OCI-LY1 (cell line): ENCODE measurements at regions not wholly inside any gene's neighbourhood (a gene's known extent, or its start where the extent isn't known, plus 50 kb on each side); places are given as distances from the start of the nearest gene placed in this dataset.

Source experiments
- H2AFZ ChIP-seq: fragments of 200-600 bp; sonication (generic), shearing (Covaris generic); 2 replicates; pipeline ENCODE4 v1.6.0; 2014; ENCODE audit warnings: antibody characterized with exemption, mild to moderate bottlenecking, low read length
- H3F3A ChIP-seq: fragments of 200-600 bp; sonication (generic), shearing (Covaris generic); 2 replicates; pipeline ENCODE4 v1.6.0; 2014; ENCODE audit warnings: mild to moderate bottlenecking, antibody characterized with exemption, low read length, moderate library complexity; ENCODE audit not compliant: insufficient read depth
- H3K27ac ChIP-seq: fragments of 200-600 bp; sonication (generic); 2 replicates; pipeline ENCODE4 v1.5.1; 2014; ENCODE audit warnings: low read length, mixed run types, mild to moderate bottlenecking, low read depth; ENCODE audit not compliant: poor library complexity, severe bottlenecking
- H3K27me3 ChIP-seq: fragments of 200-600 bp; sonication (generic); 2 replicates; pipeline ENCODE4 v1.6.0; 2014; ENCODE audit warnings: antibody characterized with exemption, mild to moderate bottlenecking, low read length, moderate library complexity; ENCODE audit not compliant: insufficient read depth
- H3K36me3 ChIP-seq: fragments of 200-600 bp; sonication (generic); 2 replicates; pipeline ENCODE4 v1.6.1; 2014; ENCODE audit warnings: mild to moderate bottlenecking, antibody characterized with exemption, low read length, moderate library complexity, mixed read lengths; ENCODE audit not compliant: insufficient read depth
- H3K4me1 ChIP-seq: fragments of 200-600 bp; sonication (generic); 2 replicates; pipeline ENCODE4 v1.5.1; 2014; ENCODE audit warnings: mild to moderate bottlenecking, low read length, moderate library complexity; ENCODE audit not compliant: insufficient read depth, severe bottlenecking
- H3K4me2 ChIP-seq: fragments of 200-600 bp; sonication (generic), shearing (Covaris generic); 2 replicates; pipeline ENCODE4 v1.6.1; 2014; ENCODE audit warnings: low read length
- H3K4me3 ChIP-seq: fragments of 200-600 bp; sonication (generic); 2 replicates; pipeline ENCODE4 v1.5.1; 2014; ENCODE audit warnings: low read length, low read depth, mild to moderate bottlenecking, mixed read lengths; ENCODE audit not compliant: poor library complexity, severe bottlenecking
- H3K79me2 ChIP-seq: fragments of 200-600 bp; shearing (Covaris generic); 2 replicates; pipeline ENCODE4 v1.6.1; 2016; ENCODE audit warnings: mixed run types, low read length, mixed read lengths; ENCODE audit not compliant: insufficient read depth
- H3K9ac ChIP-seq: fragments of 200-600 bp; sonication (generic), shearing (Covaris generic); 2 replicates; pipeline ENCODE4 v1.6.1; 2014; ENCODE audit warnings: mild to moderate bottlenecking, low read length, mixed read lengths
- H3K9me2 ChIP-seq: fragments of 200-600 bp; sonication (generic), shearing (Covaris generic); 2 replicates; pipeline ENCODE4 v1.6.1; 2014; ENCODE audit warnings: low read depth, mild to moderate bottlenecking, low read length, mixed read lengths
- H3K9me3 ChIP-seq: fragments of 200-600 bp; shearing (Covaris generic); 2 replicates; pipeline ENCODE4 v1.6.1; 2014; ENCODE audit warnings: low read length, mixed read lengths
- H4K20me1 ChIP-seq: fragments of 200-600 bp; sonication (generic), shearing (Covaris generic); 2 replicates; pipeline ENCODE4 v1.6.0; 2016; ENCODE audit warnings: mild to moderate bottlenecking, low read length; ENCODE audit not compliant: insufficient read depth
- CTCF ChIP-seq: fragments of 200-600 bp; sonication (generic), shearing (Covaris generic); IDR thresholded peaks from 2 replicates; pipeline ENCODE4 v1.5.1; 2017; ENCODE audit warnings: mild to moderate bottlenecking, antibody characterized with exemption, low read length, moderate library complexity, mixed read lengths
- EZH2 ChIP-seq: fragments of 200-600 bp; sonication (generic), shearing (Covaris generic); IDR thresholded peaks from 2 replicates; pipeline ENCODE4 v1.8.0; 2017; ENCODE audit warnings: borderline replicate concordance, mixed run types, mild to moderate bottlenecking, antibody characterized with exemption, low read length, moderate library complexity, mixed read lengths

DNA sequence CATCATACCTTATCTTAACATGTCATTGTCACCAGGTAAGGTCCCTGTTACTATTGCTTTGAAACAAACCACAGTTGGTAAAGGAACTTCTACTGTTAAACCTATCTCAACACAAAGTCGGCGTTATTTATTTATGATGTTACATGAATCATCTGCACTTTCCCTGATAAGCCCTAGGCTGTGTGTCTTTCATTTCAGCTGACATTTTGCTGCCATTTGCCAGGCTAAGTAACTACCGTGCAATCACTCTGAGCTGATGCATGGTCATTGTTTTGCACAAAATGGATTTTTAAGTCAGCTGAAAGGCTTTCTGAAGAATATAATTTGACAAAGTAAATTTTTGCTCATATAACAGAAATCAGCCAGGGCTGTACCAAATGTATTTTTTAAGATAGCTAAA lies 546.5 kb downstream of the ZNF608 start:
- no peak for TF ChIP-seq EZH2
- no peak for TF ChIP-seq CTCF
- Histone ChIP-seq H3K79me2 (no peaks in the 10 kb centered on the region), H4K20me1 (no peaks in the 10 kb centered on the region), H3K27me3 (no peaks in the 10 kb centered on the region), H3F3A (no peaks in the 10 kb centered on the region), H3K4me2 (no peak overlapping the region), H3K4me3 (no peak overlapping the region), H3K9me3 (peaks cover 14% of the 10 kb centered on the region), H3K36me3 (no peaks in the 10 kb centered on the region), H3K4me1 (no peaks in the 10 kb centered on the region), H3K9ac (no peak overlapping the region), H2AFZ (no peak overlapping the region), H3K27ac (no peak overlapping the region), H3K9me2 (no peaks in the 10 kb centered on the region)

DNA sequence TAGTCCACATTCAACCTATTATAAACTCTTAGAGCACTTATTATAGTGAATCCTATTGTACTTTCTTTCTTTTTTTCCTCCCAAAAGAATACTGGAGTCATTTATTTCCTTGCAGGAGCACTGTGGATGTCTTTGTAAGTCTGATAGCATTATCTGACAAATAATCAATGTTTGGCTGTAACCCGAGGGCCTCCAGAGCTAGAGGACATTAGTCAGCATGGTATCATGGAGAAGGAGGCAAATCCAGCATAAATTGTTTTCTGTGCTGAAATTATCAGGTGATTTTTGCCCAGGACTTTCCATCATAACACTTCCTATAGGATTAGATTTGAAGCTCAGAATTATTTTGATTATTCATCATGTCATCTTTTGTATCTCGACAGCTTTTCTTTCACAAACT lies 551.0 kb downstream of the ZNF608 start:
- no peak overlapping the region for H3K9ac ChIP-seq
- no peaks in the 10 kb centered on the region for H3K27me3 ChIP-seq
- H3K9me2 ChIP-seq: no peaks in the 10 kb centered on the region
- H3K4me1 ChIP-seq: no peaks in the 10 kb centered on the region
- H3K9me3 ChIP-seq: no peaks in the 10 kb centered on the region
- no peak overlapping the region for H2AFZ ChIP-seq
- H4K20me1 ChIP-seq: no peaks in the 10 kb centered on the region
- H3K79me2 ChIP-seq: no peaks in the 10 kb centered on the region
- H3K4me3 ChIP-seq: no peak overlapping the region
- no peak overlapping the region for H3K4me2 ChIP-seq
- no peaks in the 10 kb centered on the region for H3F3A ChIP-seq
- TF ChIP-seq CTCF (no peak), EZH2 (no peak)
- no peak overlapping the region for H3K27ac ChIP-seq
- no peaks in the 10 kb centered on the region for H3K36me3 ChIP-seq

DNA sequence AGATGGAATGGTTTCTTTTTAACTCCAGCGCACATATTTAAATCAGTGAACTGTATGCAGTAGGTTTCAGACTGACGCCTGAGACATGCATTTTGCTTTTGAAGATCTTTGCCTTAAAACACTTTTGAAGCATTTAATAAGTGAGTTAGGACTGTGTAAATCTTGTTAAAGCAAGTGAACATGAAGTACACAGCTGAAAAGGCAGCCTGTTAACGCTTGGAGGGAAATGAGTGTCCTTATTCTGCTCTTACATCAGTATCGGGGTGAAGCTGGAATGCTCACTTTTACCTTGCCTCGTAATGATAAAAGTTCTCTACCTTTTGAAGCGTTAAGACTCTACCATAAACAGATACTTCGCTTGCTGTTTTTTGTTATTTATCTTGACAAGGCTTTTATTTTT lies 552.2 kb downstream of the ZNF608 start:
- H3K27me3 ChIP-seq: no peaks in the 10 kb centered on the region
- no peaks in the 10 kb centered on the region for H3K9me2 ChIP-seq
- no peak overlapping the region for H3K9ac ChIP-seq
- no peak overlapping the region for H3K27ac ChIP-seq
- no peak overlapping the region for H3K4me3 ChIP-seq
- no peaks in the 10 kb centered on the region for H3K79me2 ChIP-seq
- no peak overlapping the region for H3K4me2 ChIP-seq
- H2AFZ ChIP-seq: no peak overlapping the region
- H3F3A ChIP-seq: no peaks in the 10 kb centered on the region
- no peaks in the 10 kb centered on the region for H3K4me1 ChIP-seq
- H3K36me3 ChIP-seq: no peaks in the 10 kb centered on the region
- H3K9me3 ChIP-seq: no peaks in the 10 kb centered on the region
- TF ChIP-seq CTCF (no peak), EZH2 (no peak)
- no peaks in the 10 kb centered on the region for H4K20me1 ChIP-seq
